ENCODE measurements at regions not wholly inside any gene's neighbourhood (a gene's known extent, or its start where the extent isn't known, plus 50 kb on each side); places are given as distances from the start of the nearest gene placed in this dataset.

DNA sequence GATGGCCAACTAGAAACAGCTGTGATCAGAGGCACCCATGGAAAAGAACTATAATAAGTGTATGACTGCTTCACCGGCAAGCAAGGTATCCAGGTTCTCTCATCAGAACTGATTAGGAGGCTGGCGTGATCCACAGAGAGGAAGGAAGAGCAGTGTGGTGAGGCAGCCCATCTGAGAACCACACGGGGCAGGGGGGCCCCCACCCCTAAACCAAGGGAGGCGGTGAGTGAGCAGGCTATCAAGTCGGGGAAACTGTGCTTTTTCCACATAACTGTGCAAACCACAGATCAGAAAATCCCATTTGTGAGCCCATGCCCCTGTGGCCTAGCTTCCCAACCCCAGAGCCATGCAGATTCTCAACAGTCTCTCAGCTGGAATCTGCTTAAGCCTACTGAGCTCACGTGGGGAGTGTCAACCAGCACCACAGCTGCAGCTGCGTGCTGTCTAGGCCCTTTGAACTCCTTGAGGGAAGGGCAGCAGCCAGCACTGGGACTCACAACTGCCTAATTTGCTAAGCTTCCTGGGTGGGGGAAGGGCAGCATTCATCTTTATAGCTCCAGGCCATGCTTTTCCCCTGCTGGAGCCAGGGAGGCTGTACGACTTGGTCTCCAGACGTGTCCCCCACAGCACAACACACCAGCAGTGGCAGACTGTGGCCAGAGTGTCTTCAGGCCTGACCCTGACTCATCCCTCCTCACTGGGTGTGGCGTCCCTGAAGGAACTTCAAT lies 444.4 kb upstream of the ATP2B1 start:
- H3K27me3 ChIP-seq (ENCODE audit: insufficient read depth, low read length): no peaks in the 10 kb centered on the region
- H3K9me3 ChIP-seq (ENCODE audit: low read depth, low read length): no peaks in the 10 kb centered on the region
- H3K4me1 ChIP-seq (ENCODE audit: insufficient read depth, low read length): no peaks in the 10 kb centered on the region
- H3K4me3 ChIP-seq (ENCODE audit: low read length): no peak overlapping the region

DNA sequence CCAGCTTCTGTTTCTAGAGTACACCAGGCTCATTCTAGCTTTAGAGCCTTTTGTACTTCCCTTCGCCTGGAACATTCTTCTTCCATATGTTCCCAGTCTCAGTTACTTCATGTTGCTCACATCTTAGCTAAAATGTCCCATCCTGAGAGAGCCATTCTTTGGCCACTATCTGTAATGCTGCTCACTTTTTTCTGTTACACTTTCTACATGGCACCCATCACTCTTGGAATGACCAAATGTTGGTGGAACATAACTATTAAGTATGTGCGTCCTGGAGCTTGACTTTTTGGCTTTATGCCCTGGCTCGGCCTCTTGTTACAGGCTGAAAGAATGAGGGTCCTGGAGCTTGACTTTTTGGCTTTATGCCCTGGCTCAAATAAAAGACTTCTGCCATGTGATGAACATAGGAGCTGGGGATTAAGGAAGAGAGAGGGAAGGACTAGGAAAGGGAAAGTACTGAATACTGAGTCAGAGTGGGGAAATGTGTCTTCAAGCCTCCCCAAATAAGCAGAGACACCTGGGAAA lies 442.9 kb upstream of the ATP2B1 start:
- no peaks in the 10 kb centered on the region for H3K4me1 ChIP-seq (ENCODE audit: insufficient read depth, low read length)
- no peak overlapping the region for H3K4me3 ChIP-seq (ENCODE audit: low read length)
- H3K27me3 ChIP-seq (ENCODE audit: insufficient read depth, low read length): no peaks in the 10 kb centered on the region
- no peaks in the 10 kb centered on the region for H3K9me3 ChIP-seq (ENCODE audit: low read depth, low read length)

DNA sequence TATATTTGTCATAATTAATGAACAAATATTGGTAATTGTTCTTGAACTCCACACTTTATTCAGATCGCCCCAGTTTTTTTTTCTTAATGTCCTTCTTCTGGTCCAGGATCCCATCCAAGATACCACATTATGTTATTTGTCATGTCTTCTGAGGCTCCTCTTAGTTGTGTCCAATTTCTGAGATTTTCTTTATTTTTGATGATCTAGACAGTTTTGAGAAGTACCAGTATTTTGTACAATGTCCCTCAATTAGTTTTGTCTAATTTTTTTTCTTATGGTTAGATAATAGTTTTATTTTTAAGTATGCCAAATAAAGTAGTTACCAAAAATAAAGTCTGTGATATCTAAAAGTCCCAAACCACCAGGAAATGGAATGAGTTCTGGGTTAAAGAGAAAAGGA lies 440.8 kb upstream of the ATP2B1 start:
- H3K9me3 ChIP-seq (ENCODE audit: low read depth, low read length): no peaks in the 10 kb centered on the region
- no peaks in the 10 kb centered on the region for H3K4me1 ChIP-seq (ENCODE audit: insufficient read depth, low read length)
- H3K4me3 ChIP-seq (ENCODE audit: low read length): no peak overlapping the region
- H3K27me3 ChIP-seq (ENCODE audit: insufficient read depth, low read length): peaks cover 2% of the 10 kb centered on the region

DNA sequence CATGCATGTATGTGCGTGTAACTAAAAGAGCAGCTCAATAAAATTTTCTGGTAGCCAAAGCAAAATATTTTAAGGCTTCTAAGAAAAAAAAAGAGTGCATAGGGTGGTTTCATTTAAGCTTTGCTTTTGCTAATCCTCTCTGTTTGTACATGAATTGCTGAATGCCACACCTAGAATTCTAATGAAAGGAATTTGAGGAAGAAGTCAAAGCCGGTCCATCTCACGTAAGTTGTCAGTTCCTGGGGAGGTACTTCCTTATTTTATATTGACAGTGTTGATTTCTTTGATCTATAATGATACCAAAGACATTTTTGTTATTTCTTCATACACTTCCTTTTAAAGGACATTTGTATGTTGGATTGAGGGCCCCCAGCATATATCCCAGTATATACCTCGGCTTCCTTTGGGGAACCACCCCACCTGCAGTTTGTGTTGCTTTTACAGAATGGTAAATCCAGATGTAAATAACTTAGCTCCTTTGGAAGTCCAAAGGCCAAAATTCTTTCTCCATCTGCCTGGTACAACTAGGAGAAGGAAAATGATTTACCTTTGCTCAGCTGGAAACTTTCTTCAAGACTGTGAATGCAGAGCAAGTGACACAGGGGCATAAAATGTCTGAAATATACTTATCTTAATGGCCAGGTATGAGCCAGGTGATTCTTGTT lies 420.9 kb upstream of the ATP2B1 start:
- Histone ChIP-seq H3K9me3 (ENCODE audit: low read depth, low read length) (no peaks in the 10 kb centered on the region), H3K4me3 (ENCODE audit: low read length) (no peak overlapping the region), H3K4me1 (ENCODE audit: insufficient read depth, low read length) (no peaks in the 10 kb centered on the region), H3K27me3 (ENCODE audit: insufficient read depth, low read length) (no peaks in the 10 kb centered on the region)

DNA sequence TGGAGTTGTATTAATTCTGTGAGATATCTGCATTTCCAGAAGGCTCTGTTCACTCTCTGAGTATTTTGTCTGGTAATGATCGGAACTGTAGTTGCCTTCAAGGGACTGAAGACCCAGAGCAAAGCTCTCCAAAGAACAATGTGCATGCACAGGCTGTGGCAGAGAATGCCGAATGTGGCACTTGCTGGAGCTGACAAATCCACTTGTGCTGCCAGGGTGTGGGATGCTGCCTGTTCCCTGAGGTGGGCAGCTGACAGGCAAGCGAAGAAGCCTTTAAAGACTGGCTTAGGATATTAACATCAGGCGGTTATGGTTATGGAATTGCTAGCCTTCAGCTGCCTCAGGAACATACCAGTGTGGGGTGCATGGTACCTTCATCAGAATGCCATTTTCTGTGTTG lies 419.9 kb upstream of the ATP2B1 start:
- H3K27me3 ChIP-seq (ENCODE audit: insufficient read depth, low read length): no peaks in the 10 kb centered on the region
- no peak overlapping the region for H3K4me3 ChIP-seq (ENCODE audit: low read length)
- H3K9me3 ChIP-seq (ENCODE audit: low read depth, low read length): no peaks in the 10 kb centered on the region
- no peaks in the 10 kb centered on the region for H3K4me1 ChIP-seq (ENCODE audit: insufficient read depth, low read length)

DNA sequence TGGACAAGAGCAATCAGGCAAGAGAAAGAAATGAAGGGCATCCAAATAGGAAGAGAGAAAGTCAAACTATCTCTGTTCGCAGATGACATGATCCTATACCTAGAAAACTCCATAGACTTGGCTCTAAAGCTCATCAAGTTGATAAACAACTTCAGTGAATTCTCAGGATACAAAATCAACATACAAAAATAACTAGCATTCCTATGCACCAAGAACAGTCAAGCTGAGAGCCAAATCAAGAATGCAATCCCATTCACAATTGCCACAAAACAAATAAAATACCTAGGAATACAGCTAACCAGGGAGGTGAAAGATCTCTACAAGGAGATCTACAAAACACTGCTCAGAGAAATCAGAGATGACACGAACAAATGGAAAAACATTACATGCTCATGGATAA lies 417.5 kb upstream of the ATP2B1 start:
- Histone ChIP-seq H3K27me3 (ENCODE audit: insufficient read depth, low read length) (no peaks in the 10 kb centered on the region), H3K4me1 (ENCODE audit: insufficient read depth, low read length) (no peaks in the 10 kb centered on the region), H3K4me3 (ENCODE audit: low read length) (no peak overlapping the region), H3K9me3 (ENCODE audit: low read depth, low read length) (no peaks in the 10 kb centered on the region)

DNA sequence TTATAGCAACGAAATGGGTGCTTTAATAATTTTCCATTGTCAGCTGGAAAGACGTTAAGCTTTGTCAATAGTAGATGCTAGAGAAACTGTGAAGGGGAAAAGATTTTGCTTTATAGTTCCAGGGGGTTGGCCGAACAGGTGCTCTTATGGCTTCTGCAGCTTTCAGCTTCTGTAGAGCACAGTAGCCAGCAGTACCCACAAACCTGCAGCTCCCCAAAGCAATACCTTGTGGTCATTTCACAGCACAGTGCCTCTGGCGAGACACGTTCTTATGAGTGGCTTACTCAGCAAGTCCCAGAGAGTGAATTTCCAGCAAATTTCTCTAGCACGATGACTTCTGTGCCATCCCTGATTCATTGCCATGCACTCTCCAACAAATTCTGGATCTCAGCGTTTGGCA lies 416.3 kb upstream of the ATP2B1 start:
- Histone ChIP-seq H3K27me3 (ENCODE audit: insufficient read depth, low read length) (peaks cover 3% of the 10 kb centered on the region), H3K4me3 (ENCODE audit: low read length) (no peak overlapping the region), H3K9me3 (ENCODE audit: low read depth, low read length) (peaks cover 10% of the 10 kb centered on the region), H3K4me1 (ENCODE audit: insufficient read depth, low read length) (no peaks in the 10 kb centered on the region)

DNA sequence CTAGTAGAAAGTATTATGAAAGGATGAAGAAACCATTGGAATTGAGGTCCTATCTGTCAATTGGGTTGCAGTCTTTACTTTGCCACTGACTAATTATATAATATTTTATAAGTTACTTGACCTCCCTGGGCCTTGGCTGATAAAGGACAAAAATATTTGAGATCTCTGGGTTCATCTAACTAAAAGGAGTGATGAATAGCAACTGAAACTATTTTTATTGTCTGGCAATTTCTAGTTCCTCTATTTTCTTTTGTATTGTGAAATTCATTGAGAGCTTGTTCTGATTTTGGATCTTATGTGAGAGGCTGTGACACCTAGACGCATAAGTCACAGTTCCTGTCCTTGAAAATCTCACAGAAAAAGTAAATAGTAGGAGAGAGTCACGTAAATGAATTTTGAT lies 415.7 kb upstream of the ATP2B1 start:
- Histone ChIP-seq H3K27me3 (ENCODE audit: insufficient read depth, low read length) (peaks cover 3% of the 10 kb centered on the region), H3K9me3 (ENCODE audit: low read depth, low read length) (peaks cover 17% of the 10 kb centered on the region), H3K4me3 (ENCODE audit: low read length) (no peak overlapping the region), H3K4me1 (ENCODE audit: insufficient read depth, low read length) (no peaks in the 10 kb centered on the region)

DNA sequence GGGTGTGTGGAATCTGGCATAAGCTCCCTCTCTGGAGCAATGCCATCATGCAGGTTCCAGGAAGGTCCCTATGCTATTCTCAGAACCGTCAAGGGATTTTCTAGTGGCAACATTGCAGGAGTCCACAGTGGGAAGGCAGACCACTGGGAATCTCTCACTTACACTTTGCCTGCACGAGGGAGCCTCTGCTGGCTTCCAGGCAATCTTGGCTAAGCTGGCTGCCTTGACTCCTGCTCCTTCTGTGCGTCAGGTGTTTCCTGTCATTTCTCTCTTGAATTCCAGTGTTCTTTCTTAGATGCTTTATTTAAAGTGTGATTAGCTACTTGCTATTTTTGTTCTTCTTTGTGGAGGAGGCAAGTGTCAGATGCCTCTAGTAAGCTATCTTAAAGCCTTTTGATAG lies 414.0 kb upstream of the ATP2B1 start:
- H3K9me3 ChIP-seq (ENCODE audit: low read depth, low read length): peaks cover 18% of the 10 kb centered on the region
- peaks cover 3% of the 10 kb centered on the region for H3K27me3 ChIP-seq (ENCODE audit: insufficient read depth, low read length)
- H3K4me3 ChIP-seq (ENCODE audit: low read length): no peak overlapping the region
- no peaks in the 10 kb centered on the region for H3K4me1 ChIP-seq (ENCODE audit: insufficient read depth, low read length)

DNA sequence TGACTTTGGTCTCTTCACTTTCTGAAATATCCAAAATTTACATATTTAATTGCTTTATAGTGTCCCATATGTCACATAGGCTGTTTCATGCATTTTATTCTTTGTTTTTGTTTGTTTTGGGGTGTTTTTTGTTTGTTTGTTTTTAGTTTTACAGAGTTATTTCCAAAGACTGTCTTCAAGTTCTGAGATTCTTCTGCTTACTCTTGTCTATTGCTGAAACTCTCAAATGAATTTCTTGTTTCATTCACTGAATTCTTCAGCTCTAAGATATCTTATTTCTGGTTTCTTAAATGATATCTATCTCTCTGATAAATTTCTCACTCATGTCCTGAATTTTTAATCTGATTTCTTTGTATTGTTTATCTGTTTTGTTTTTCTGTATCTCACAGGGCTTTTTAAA lies 412.0 kb upstream of the ATP2B1 start:
- no peak overlapping the region for H3K4me3 ChIP-seq (ENCODE audit: low read length)
- peaks cover 3% of the 10 kb centered on the region for H3K27me3 ChIP-seq (ENCODE audit: insufficient read depth, low read length)
- H3K9me3 ChIP-seq (ENCODE audit: low read depth, low read length): peaks cover 18% of the 10 kb centered on the region

DNA sequence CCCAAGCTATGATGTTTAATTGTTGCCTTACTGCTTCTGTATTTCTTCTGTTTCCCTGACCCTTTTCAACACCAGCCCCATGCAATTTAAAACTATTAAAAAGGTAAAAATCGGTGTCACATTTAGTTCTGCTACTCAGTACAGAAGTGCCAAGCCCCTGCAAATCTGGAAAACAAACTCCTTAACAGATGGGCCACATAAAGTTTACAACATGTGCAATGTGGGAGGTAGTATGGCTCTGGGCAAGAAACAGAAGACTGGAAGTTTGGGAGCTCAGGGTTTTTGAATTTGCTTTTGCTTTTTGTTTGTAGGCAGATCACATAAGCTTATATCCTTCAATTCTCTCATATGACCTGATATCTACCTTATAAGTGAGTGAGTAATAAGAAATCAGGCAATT lies 404.0 kb upstream of the ATP2B1 start:
- H3K4me3 ChIP-seq (ENCODE audit: low read length): no peak overlapping the region

More for the DNA sequence above, 412.0 kb upstream of the ATP2B1 start:
- no peaks in the 10 kb centered on the region for H3K4me1 ChIP-seq (ENCODE audit: insufficient read depth, low read length)

DNA sequence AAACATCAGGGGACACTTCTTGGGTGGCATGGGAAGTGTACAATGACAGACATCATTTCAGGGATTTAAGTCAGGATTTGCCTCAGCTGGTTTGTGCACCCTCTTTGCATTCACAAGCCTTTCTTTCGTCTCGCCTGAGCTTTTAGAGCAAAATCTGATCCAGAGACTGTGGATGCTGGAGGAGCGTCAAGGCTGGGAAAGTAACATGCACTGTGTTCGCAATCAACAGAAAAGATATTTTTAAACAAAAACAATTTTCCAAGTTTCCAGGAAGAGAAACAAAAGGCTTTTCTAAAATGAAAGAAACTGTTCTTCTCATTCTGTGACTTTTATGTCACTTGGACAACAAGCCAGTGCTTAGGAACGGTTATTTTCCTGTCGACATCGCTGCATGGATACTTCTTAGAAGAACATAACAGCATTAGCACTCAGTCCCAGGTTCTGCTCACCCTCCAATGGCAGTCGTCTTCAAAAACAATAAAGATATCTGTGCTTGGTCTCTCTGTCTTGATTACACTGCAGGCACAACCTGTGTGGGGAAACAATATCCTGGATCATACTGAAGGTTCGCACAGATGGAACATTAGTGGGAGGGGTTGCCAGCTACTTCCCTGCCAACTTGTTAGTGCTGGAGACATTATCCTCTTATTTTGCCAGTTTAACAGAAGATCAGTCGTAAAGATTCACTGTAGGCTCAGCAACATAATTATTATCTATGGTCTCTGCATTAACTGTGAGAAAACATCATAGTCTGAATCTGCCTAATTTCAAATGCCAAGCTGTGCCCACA lies 403.3 kb upstream of the ATP2B1 start:
- H3K4me1 ChIP-seq (ENCODE audit: insufficient read depth, low read length): no peaks in the 10 kb centered on the region
- H3K4me3 ChIP-seq (ENCODE audit: low read length): no peak overlapping the region
- H3K27me3 ChIP-seq (ENCODE audit: insufficient read depth, low read length): no peaks in the 10 kb centered on the region
- no peaks in the 10 kb centered on the region for H3K9me3 ChIP-seq (ENCODE audit: low read depth, low read length)

More for the DNA sequence above, 404.0 kb upstream of the ATP2B1 start:
- no peaks in the 10 kb centered on the region for H3K4me1 ChIP-seq (ENCODE audit: insufficient read depth, low read length)
- H3K9me3 ChIP-seq (ENCODE audit: low read depth, low read length): no peaks in the 10 kb centered on the region
- H3K27me3 ChIP-seq (ENCODE audit: insufficient read depth, low read length): no peaks in the 10 kb centered on the region

DNA sequence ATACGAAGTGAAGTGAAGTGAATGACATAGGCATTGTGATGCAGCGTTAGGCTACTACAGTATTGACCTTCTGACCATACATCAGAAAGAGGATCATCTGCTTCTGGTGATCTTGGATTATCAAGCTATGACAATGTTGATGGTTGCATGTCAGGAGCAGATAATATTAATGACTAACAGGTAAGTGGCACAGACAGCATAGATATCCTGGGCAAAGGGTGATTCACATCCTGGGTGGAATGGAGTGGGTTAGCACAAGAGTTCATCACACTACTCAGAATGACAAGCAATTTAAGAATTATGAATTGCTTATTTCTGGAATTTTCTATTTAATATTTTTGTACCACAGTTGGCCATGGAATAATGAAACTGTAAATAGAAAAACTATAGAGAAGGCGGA lies 397.9 kb upstream of the ATP2B1 start:
- Histone ChIP-seq H3K4me1 (ENCODE audit: insufficient read depth, low read length) (no peaks in the 10 kb centered on the region), H3K27me3 (ENCODE audit: insufficient read depth, low read length) (no peaks in the 10 kb centered on the region), H3K9me3 (ENCODE audit: low read depth, low read length) (no peaks in the 10 kb centered on the region), H3K4me3 (ENCODE audit: low read length) (no peak overlapping the region)

DNA sequence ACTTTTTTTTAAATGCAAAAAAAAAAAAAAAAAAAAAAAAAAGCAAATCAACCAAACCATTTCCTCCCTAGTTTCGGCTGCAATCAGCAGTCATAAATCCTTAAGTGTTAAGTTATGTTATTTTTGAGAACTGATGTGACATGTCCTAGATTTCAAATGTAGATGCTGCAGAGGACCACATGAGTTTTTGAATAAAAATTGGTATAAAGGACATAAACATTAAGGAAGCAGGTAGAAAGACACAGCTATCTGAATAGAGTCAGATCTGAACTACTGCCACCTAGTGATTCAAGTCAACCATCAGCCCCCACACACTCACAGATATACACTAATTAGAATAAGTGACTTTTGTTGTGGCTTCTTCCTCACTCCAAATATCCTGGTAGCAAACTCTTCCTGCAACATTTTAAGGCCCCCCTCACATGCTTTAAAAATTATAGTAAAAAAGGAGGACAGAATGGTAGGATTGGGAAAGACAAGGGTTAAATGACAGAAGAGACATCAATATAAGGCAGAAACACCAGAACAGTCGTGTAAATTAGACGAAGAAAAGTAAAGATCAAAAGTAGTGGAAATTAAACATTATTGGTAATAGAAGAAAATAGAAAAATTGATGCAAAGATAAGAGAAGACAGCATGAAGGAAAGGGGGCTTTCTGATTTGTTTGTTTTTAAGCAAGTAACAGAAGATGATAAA lies 394.5 kb upstream of the ATP2B1 start:
- no peaks in the 10 kb centered on the region for H3K4me1 ChIP-seq (ENCODE audit: insufficient read depth, low read length)
- no peaks in the 10 kb centered on the region for H3K27me3 ChIP-seq (ENCODE audit: insufficient read depth, low read length)
- no peak overlapping the region for H3K4me3 ChIP-seq (ENCODE audit: low read length)
- H3K9me3 ChIP-seq (ENCODE audit: low read depth, low read length): no peaks in the 10 kb centered on the region

DNA sequence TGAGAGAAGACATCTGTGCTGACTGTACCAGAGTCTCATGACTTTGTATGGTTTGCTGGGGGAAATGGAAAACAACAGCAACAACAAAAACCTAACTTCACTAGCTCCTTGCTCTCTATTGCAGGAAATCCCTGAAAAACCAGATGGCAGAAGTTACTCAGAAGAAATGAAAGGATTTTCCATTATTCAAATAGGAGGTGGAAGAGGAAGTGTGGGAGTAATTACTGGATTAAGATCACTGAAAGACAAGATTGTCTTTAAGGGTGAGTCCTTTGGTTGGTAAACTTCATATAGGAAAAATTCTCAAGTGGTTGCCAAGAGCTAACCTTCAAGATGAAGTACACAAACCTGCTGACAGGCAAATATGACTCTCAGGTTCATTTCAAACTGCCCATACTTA lies 391.9 kb upstream of the ATP2B1 start:
- Histone ChIP-seq H3K27me3 (ENCODE audit: insufficient read depth, low read length) (no peaks in the 10 kb centered on the region), H3K4me3 (ENCODE audit: low read length) (no peak overlapping the region), H3K4me1 (ENCODE audit: insufficient read depth, low read length) (no peaks in the 10 kb centered on the region), H3K9me3 (ENCODE audit: low read depth, low read length) (no peaks in the 10 kb centered on the region)

Measured in mononuclear cell (primary cell).